ENCODE measurements at regions not wholly inside any gene's neighbourhood (a gene's known extent, or its start where the extent isn't known, plus 50 kb on each side); places are given as distances from the start of the nearest gene placed in this dataset.

DNA sequence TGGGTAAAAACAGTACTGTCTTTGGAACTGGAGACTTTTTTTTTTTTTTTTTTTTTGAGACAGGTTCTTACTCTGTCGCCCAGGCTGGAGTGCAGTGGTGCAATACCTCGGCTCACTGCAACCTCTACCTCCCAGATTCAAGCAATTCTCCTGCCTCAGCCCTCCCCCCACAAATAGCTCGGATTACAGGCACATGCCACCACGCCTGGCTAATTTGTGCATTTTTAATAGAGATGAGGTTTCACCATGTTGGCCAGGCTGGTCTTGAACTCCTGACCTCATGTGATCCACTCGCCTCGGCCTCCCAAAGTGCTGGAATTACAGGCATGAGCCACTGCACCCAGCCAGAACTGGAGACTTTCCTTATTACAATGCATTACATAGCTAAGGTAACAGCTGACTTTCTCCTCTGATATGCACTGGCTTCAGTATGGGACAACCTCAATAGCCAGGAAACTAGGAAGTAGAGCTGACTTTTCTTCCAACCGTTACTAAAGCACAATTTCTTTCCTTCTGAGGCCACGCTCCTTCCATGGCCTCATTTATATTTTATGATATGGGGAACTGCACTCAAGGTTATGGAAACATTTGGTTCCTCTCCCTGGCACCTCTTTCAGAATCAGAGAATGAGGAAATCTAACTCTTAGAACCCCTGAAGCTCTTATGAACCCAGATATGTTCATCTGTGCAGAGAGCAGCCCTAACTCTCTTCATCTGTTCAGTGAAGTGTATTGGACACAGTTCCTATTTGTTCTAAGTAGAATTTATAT is 53.5 kb upstream of the FAM9B start:
- DNase-seq (no peak), ATAC-seq (replicated peaks) (no peak)
- Mint-ChIP-seq H3K27ac (no peak overlapping the region), H3K4me1 (peaks cover 13 to 17% of the 10 kb centered on the region in 2 donors), H3K36me3 (no peaks in the 10 kb centered on the region), H3K9me3 (peaks cover 3 to 4% of the 10 kb centered on the region in 2 donors), H3K27me3 (peaks cover 16 to 28% of the 10 kb centered on the region in 2 donors), H3K4me3 (no peak overlapping the region)

- Mint-ChIP-seq H3K36me3 (no peaks in the 10 kb centered on the region), H3K27ac (no peak overlapping the region), H3K9me3 (peaks cover 3 to 4% of the 10 kb centered on the region in 2 donors), H3K4me3 (no peak overlapping the region), H3K4me1 (peaks cover 13 to 17% of the 10 kb centered on the region in 2 donors), H3K27me3 (peaks cover 13 to 22% of the 10 kb centered on the region in 2 donors)
- no peak for DNase-seq
- no peak for ATAC-seq (replicated peaks)
These were observed 55.0 kb upstream of the FAM9B start for GRCh38 chrX:9088896-9089295.

- Mint-ChIP-seq H3K36me3 (peaks cover 5 to 8% of the 10 kb centered on the region in 2 donors), H3K4me3 (no peak overlapping the region), H3K9me3 (peaks cover 3 to 19% of the 10 kb centered on the region in 2 donors), H3K27ac (no peak overlapping the region), H3K27me3 (peaks cover 13 to 33% of the 10 kb centered on the region in 2 donors), H3K4me1 (peaks cover 13 to 17% of the 10 kb centered on the region in 2 donors)
- DNase-seq (no peak), ATAC-seq (replicated peaks) (peak in 1 of 2 donors; percentile 54)
These were observed 56.8 kb upstream of the FAM9B start for GRCh38 chrX:9090766-9091165.

DNA sequence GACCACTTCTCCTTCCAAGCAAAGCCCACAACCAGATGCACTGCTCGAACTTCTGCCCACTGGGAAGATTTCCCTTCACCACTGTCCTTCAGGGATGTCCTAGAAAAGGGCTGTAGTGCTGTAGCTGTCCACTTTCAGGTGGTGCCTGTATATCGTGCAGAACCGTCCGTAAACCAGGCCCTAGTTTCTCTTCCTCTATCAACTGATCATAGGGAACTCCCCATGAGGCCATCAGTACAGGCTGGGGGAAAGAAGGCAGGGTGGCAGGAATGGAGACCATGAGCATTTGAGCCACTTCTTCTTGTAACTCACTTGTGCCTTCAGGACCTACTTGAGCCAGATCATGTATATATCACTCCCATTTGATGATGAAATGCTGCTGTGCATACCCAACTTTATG is 57.3 kb upstream of the FAM9B start:
- peaks cover 9 to 29% of the 10 kb centered on the region in 2 donors for H3K27me3 Mint-ChIP-seq
- H3K27ac Mint-ChIP-seq = peak overlapping the region; percentile 1
- peak; percentile 81 to 82 for ATAC-seq (replicated peaks)
- peaks cover 3 to 19% of the 10 kb centered on the region in 2 donors for H3K9me3 Mint-ChIP-seq
- DNase-seq = peak; percentile 38
- peaks cover 13 to 17% of the 10 kb centered on the region in 2 donors for H3K4me1 Mint-ChIP-seq
- peaks cover 5 to 8% of the 10 kb centered on the region in 2 donors for H3K36me3 Mint-ChIP-seq
- H3K4me3 Mint-ChIP-seq = peak overlapping the region; percentile 3 to 65

DNA sequence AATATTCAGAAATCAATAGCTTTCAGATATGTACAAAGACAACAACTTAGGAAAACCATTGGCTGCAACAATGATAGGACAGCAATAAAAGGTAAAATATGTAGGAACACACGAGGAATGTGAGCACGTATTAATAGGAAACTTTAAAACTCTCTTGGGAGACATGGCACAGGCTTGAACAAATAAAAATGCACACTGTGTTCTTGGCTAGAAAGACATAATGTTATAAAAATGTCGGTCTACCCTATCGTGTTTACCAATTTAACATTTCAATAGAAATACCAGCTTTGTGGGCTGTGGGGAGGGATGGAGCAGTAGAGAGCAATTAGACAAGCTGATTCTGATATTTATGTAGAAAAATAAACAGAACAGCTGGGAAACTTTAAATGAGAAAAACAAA is 69.0 kb upstream of the FAM9B start:
- Mint-ChIP-seq H3K4me3 (no peak overlapping the region), H3K36me3 (peaks cover 0 to 3% of the 10 kb centered on the region in 2 donors), H3K27ac (no peak overlapping the region), H3K27me3 (peaks cover 0 to 13% of the 10 kb centered on the region in 2 donors), H3K9me3 (peaks cover 2 to 3% of the 10 kb centered on the region in 2 donors), H3K4me1 (peaks cover 2 to 5% of the 10 kb centered on the region in 2 donors)
- DNase-seq (no peak), ATAC-seq (replicated peaks) (no peak)

GRCh38 chrX:9108054-9108453 is 74.1 kb upstream of the FAM9B start:
- H3K27ac Mint-ChIP-seq = no peak overlapping the region
- DNase-seq (no peak), ATAC-seq (replicated peaks) (no peak)
- peaks cover 2 to 3% of the 10 kb centered on the region in 2 donors for H3K9me3 Mint-ChIP-seq
- H3K36me3 Mint-ChIP-seq = peaks cover 0 to 3% of the 10 kb centered on the region in 2 donors
- peaks cover 0 to 6% of the 10 kb centered on the region in 2 donors for H3K27me3 Mint-ChIP-seq
- no peak overlapping the region for H3K4me3 Mint-ChIP-seq
- H3K4me1 Mint-ChIP-seq = peaks cover 0 to 2% of the 10 kb centered on the region in 2 donors

GRCh38 chrX:9110808-9111207 is 76.9 kb upstream of the FAM9B start:
- no peak for DNase-seq
- H3K36me3 Mint-ChIP-seq = no peaks in the 10 kb centered on the region
- H3K27ac Mint-ChIP-seq = no peak overlapping the region
- no peak for ATAC-seq (replicated peaks)
- H3K9me3 Mint-ChIP-seq = peaks cover 2 to 3% of the 10 kb centered on the region in 2 donors
- H3K4me3 Mint-ChIP-seq = no peak overlapping the region
- H3K27me3 Mint-ChIP-seq = peaks cover 0 to 6% of the 10 kb centered on the region in 2 donors
- no peaks in the 10 kb centered on the region for H3K4me1 Mint-ChIP-seq

DNA sequence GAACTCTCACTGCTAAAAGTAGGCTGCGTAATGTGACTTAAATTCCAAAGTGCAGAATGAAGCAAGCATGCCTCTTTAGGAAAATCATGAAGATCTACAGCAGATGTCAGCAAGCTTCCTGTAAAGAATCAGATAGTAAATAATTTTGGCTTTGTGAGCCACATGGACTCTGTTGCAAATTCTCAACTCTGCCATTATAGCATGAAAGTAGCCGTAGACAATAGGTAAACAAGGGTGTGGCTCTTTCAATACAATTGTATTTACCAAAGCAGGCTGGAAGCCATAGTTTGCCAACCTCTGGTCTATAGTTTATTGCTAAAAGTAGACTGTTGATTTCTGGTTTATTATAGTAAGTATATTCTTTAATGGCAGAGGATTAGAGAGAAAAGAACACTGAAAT is 80.3 kb upstream of the FAM9B start:
- DNase-seq = no peak
- H3K27me3 Mint-ChIP-seq = peaks cover 0 to 6% of the 10 kb centered on the region in 2 donors
- no peak overlapping the region for H3K4me3 Mint-ChIP-seq
- H3K4me1 Mint-ChIP-seq = no peaks in the 10 kb centered on the region
- H3K9me3 Mint-ChIP-seq = peaks cover 0 to 2% of the 10 kb centered on the region in 2 donors
- H3K36me3 Mint-ChIP-seq = no peaks in the 10 kb centered on the region
- no peak for ATAC-seq (replicated peaks)
- H3K27ac Mint-ChIP-seq = no peak overlapping the region

- Mint-ChIP-seq H3K9me3 (peaks cover 4 to 7% of the 10 kb centered on the region in 2 donors), H3K36me3 (peaks cover 0 to 3% of the 10 kb centered on the region in 2 donors), H3K4me3 (no peak overlapping the region), H3K27me3 (peaks cover 13 to 21% of the 10 kb centered on the region in 2 donors), H3K27ac (no peak overlapping the region), H3K4me1 (no peaks in the 10 kb centered on the region)
- ATAC-seq (replicated peaks) = no peak
- DNase-seq = no peak
These were observed 83.9 kb upstream of the FAM9B start for GRCh38 chrX:9117851-9118250.

- DNase-seq = no peak
- Mint-ChIP-seq H3K27ac (no peak overlapping the region), H3K27me3 (peaks cover 15 to 20% of the 10 kb centered on the region in 2 donors), H3K4me3 (no peak overlapping the region), H3K9me3 (peaks cover 2 to 7% of the 10 kb centered on the region in 2 donors), H3K36me3 (peaks cover 0 to 3% of the 10 kb centered on the region in 2 donors), H3K4me1 (no peaks in the 10 kb centered on the region)
- ATAC-seq (replicated peaks) = no peak
These were observed 88.8 kb upstream of the FAM9B start for GRCh38 chrX:9122519-9123245.

- Mint-ChIP-seq H3K4me1 (no peaks in the 10 kb centered on the region), H3K4me3 (no peak overlapping the region), H3K9me3 (peaks cover 3 to 5% of the 10 kb centered on the region in 2 donors), H3K27ac (no peak overlapping the region), H3K27me3 (peaks cover under 1 to 4% of the 10 kb centered on the region in 2 donors), H3K36me3 (peaks cover 3 to 4% of the 10 kb centered on the region in 2 donors)
- DNase-seq (no peak), ATAC-seq (replicated peaks) (no peak)
These were observed 94.1 kb upstream of the FAM9B start for GRCh38 chrX:9127986-9128385.

GRCh38 chrX:9130031-9130430 is 96.1 kb upstream of the FAM9B start:
- no peak overlapping the region for H3K27ac Mint-ChIP-seq
- no peaks in the 10 kb centered on the region for H3K4me1 Mint-ChIP-seq
- H3K4me3 Mint-ChIP-seq = no peak overlapping the region
- ATAC-seq (replicated peaks) = no peak
- peaks cover 0 to 7% of the 10 kb centered on the region in 2 donors for H3K27me3 Mint-ChIP-seq
- peaks cover 3 to 4% of the 10 kb centered on the region in 2 donors for H3K36me3 Mint-ChIP-seq
- H3K9me3 Mint-ChIP-seq = peaks cover 3 to 5% of the 10 kb centered on the region in 2 donors
- DNase-seq = no peak

DNA sequence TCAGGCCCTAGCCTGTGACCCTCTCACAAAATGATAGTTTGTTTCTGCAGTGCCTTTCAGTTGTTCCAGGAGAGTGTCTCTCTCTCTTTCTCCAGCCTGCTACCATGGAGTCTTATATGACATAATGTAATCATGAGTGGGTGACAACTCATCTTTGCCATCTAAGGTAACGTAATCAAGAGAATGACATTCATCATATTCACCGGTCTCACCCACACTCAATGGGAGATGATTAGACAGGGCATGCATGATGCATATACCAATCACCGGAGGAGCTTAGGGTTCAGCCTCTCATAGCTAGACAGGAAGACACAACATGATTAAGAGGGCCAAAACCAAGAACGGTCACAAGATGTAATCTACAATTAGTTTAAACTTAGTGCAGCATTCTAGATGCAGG is 97.1 kb upstream of the FAM9B start:
- Mint-ChIP-seq H3K4me1 (no peaks in the 10 kb centered on the region), H3K27me3 (peaks cover 0 to 7% of the 10 kb centered on the region in 2 donors), H3K27ac (no peak overlapping the region), H3K4me3 (no peak overlapping the region), H3K36me3 (peaks cover 3 to 4% of the 10 kb centered on the region in 2 donors), H3K9me3 (peaks cover 3 to 5% of the 10 kb centered on the region in 2 donors)
- DNase-seq (no peak), ATAC-seq (replicated peaks) (no peak)

DNA sequence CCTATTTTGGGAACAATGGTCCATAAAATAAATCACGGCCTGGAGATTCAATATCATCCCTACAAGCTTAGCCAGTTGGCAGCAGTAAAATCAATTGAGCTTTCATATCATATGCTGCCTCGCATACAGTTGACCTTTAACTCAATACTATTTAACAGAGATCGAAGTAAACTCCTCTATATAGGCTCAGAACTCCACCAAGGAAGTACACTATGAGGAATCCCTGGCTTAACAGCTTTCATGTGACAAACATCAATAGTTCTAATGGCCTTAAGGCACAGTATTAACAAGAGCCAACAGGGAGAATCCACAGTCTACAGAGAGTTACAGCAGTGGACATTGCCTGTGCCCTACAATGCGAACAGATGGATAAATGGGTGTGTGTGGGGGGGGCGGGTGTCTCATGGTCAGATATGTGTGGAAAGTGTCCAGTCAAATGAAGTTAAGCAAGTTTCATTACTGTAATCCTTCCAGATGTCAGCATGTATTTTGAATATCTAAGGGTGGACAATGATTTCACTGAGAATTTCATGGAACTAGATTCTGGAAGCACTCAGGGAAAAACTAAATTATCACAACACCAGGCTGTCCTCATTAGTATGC is 98.2 kb upstream of the FAM9B start:
- Mint-ChIP-seq H3K4me1 (no peaks in the 10 kb centered on the region), H3K27me3 (peaks cover 0 to 10% of the 10 kb centered on the region in 2 donors), H3K9me3 (peaks cover 3 to 5% of the 10 kb centered on the region in 2 donors), H3K4me3 (no peak overlapping the region), H3K27ac (no peak overlapping the region), H3K36me3 (peaks cover 3 to 4% of the 10 kb centered on the region in 2 donors)
- ATAC-seq (replicated peaks) (no peak), DNase-seq (no peak)

All from stimulated activated naive B cell treated with anti-CD40 and anti-IgM and Interleukin-4, amounts not matched to agents 10 μg/mL and 1 μg/mL and 100 μg/mL, for 72 hours (primary cell).